Astrocyte (in vitro differentiated cells and primary cell): ENCODE measurements at regions not wholly inside any gene's neighbourhood (a gene's known extent, or its start where the extent isn't known, plus 50 kb on each side); places are given as distances from the start of the nearest gene placed in this dataset.

Experiments used
- DNase-seq: peaks from one replicate; pipeline ENCODE4 v3.0.0-alpha.2; 2010; ENCODE audit warnings: low read depth
- FAIRE-seq: peaks from 2 replicates; lab custom pipeline; 2011; peaks lifted over from hg19 to GRCh38; lab: Jason Lieb, UNC
- H2AFZ ChIP-seq: 2 replicates; pipeline ENCODE4 v1.6.0; 2012; ENCODE audit warnings: low read depth, low read length, inconsistent platforms
- H3K27ac ChIP-seq: 2 replicates; pipeline ENCODE4 v1.5.1; 2011; ENCODE audit warnings: low read depth, low read length, inconsistent platforms
- H3K27me3 ChIP-seq: 2 replicates; pipeline ENCODE4 v1.6.0; 2011; ENCODE audit warnings: low read length, inconsistent platforms; ENCODE audit not compliant: insufficient read depth
- H3K36me3 ChIP-seq: 2 replicates; pipeline ENCODE4 v1.5.1; 2011; ENCODE audit warnings: low read length, inconsistent platforms; ENCODE audit not compliant: insufficient read depth
- H3K4me1 ChIP-seq: 2 replicates; pipeline ENCODE4 v1.5.1; 2011; ENCODE audit warnings: low read length, inconsistent platforms; ENCODE audit not compliant: insufficient read depth
- H3K4me2 ChIP-seq: 2 replicates; pipeline ENCODE4 v1.6.0; 2012; ENCODE audit warnings: low read length, inconsistent platforms
- H3K4me3 ChIP-seq: 2 replicates; pipeline ENCODE4 v1.5.1; 2011; ENCODE audit warnings: low read depth, mild to moderate bottlenecking, low read length, inconsistent platforms; ENCODE audit not compliant: insufficient read depth
- H3K79me2 ChIP-seq: 2 replicates; pipeline ENCODE4 v1.6.0; 2012; ENCODE audit warnings: mild to moderate bottlenecking, low read length, inconsistent platforms; ENCODE audit not compliant: insufficient read depth
- H3K9ac ChIP-seq: 2 replicates; pipeline ENCODE4 v1.6.0; 2012; ENCODE audit warnings: mild to moderate bottlenecking, low read length, inconsistent platforms
- H3K9me3 ChIP-seq: 2 replicates; pipeline ENCODE4 v1.5.1; 2012; ENCODE audit warnings: low read depth, mild to moderate bottlenecking, low read length, inconsistent platforms; ENCODE audit not compliant: insufficient read depth
- H4K20me1 ChIP-seq: 2 replicates; pipeline ENCODE4 v1.6.0; 2012; ENCODE audit warnings: low read length, inconsistent platforms; ENCODE audit not compliant: insufficient read depth
- H3K27ac Mint-ChIP-seq: one replicate; pipeline ENCODE4 v1.8.0; 2021; ENCODE audit warnings: mild to moderate bottlenecking, mixed read lengths; ENCODE audit not compliant: unreplicated experiment
- H3K27me3 Mint-ChIP-seq: one replicate; pipeline ENCODE4 v1.8.0; 2021; ENCODE audit warnings: low read depth, mixed read lengths; ENCODE audit not compliant: unreplicated experiment
- H3K36me3 Mint-ChIP-seq: one replicate; pipeline ENCODE4 v1.8.0; 2021; ENCODE audit warnings: low read depth, mixed read lengths; ENCODE audit not compliant: unreplicated experiment
- H3K4me1 Mint-ChIP-seq: one replicate; pipeline ENCODE4 v1.8.0; 2021; ENCODE audit warnings: low read depth, mixed read lengths; ENCODE audit not compliant: unreplicated experiment
- H3K4me3 Mint-ChIP-seq: one replicate; pipeline ENCODE4 v1.8.0; 2021; ENCODE audit warnings: mild to moderate bottlenecking, moderate library complexity, mixed read lengths; ENCODE audit not compliant: unreplicated experiment
- H3K9me3 Mint-ChIP-seq: one replicate; pipeline ENCODE4 v1.8.0; 2021; ENCODE audit warnings: mild to moderate bottlenecking, mixed read lengths; ENCODE audit not compliant: unreplicated experiment
- CTCF ChIP-seq: IDR thresholded peaks from 2 replicates; pipeline ENCODE4 v1.5.1; 2011; ENCODE audit warnings: low read depth, mild to moderate bottlenecking, inconsistent platforms, low read length, moderate library complexity; ENCODE audit not compliant: insufficient read depth
- EZH2 ChIP-seq: IDR thresholded peaks from 2 replicates; pipeline ENCODE4 v1.6.1; 2012; ENCODE audit warnings: mild to moderate bottlenecking, low read length, inconsistent platforms; ENCODE audit not compliant: insufficient read depth

GRCh38 chrX:69016293-69016941, 148.8 kb downstream of the PJA1 start:
- Histone ChIP-seq H4K20me1 (no peaks in the 10 kb centered on the region), H3K9me3 (no peaks in the 10 kb centered on the region), H3K4me1 (peaks cover 3% of the 10 kb centered on the region), H3K4me3 (no peak overlapping the region), H3K27me3 (no peaks in the 10 kb centered on the region), H2AFZ (no peak overlapping the region), H3K9ac (no peak overlapping the region), H3K79me2 (no peaks in the 10 kb centered on the region), H3K27ac (no peak overlapping the region), H3K36me3 (no peaks in the 10 kb centered on the region), H3K4me2 (no peak overlapping the region)
- no peaks in the 10 kb centered on the region for H3K9me3 Mint-ChIP-seq
- no peak for DNase-seq
- peak; percentile 52 for FAIRE-seq
- H3K36me3 Mint-ChIP-seq, result no peaks in the 10 kb centered on the region
- no peak overlapping the region for H3K27ac Mint-ChIP-seq
- H3K27me3 Mint-ChIP-seq, result peaks cover 3% of the 10 kb centered on the region
- H3K4me3 Mint-ChIP-seq, result no peak overlapping the region
- TF ChIP-seq EZH2 (no peak), CTCF (no peak)
- H3K4me1 Mint-ChIP-seq, result no peaks in the 10 kb centered on the region

- Mint-ChIP-seq H3K4me3 (no peak overlapping the region), H3K36me3 (no peaks in the 10 kb centered on the region), H3K27me3 (peaks cover 3% of the 10 kb centered on the region), H3K4me1 (no peaks in the 10 kb centered on the region), H3K27ac (no peak overlapping the region), H3K9me3 (no peaks in the 10 kb centered on the region)
- DNase-seq (no peak), FAIRE-seq (no peak)
- H3K4me1 ChIP-seq, result peaks cover 3% of the 10 kb centered on the region
- no peaks in the 10 kb centered on the region for H3K79me2 ChIP-seq
- H3K4me3 ChIP-seq, result no peak overlapping the region
- H3K4me2 ChIP-seq, result no peak overlapping the region
- H3K9me3 ChIP-seq, result no peaks in the 10 kb centered on the region
- H4K20me1 ChIP-seq, result no peaks in the 10 kb centered on the region
- H3K9ac ChIP-seq, result no peak overlapping the region
- no peak overlapping the region for H2AFZ ChIP-seq
- H3K27ac ChIP-seq, result no peak overlapping the region
- no peak for TF ChIP-seq EZH2
- TF ChIP-seq CTCF, result no peak
- H3K36me3 ChIP-seq, result no peaks in the 10 kb centered on the region
- H3K27me3 ChIP-seq, result no peaks in the 10 kb centered on the region
Measured at GRCh38 chrX:69015564-69016292, 149.5 kb downstream of the PJA1 start.

DNA sequence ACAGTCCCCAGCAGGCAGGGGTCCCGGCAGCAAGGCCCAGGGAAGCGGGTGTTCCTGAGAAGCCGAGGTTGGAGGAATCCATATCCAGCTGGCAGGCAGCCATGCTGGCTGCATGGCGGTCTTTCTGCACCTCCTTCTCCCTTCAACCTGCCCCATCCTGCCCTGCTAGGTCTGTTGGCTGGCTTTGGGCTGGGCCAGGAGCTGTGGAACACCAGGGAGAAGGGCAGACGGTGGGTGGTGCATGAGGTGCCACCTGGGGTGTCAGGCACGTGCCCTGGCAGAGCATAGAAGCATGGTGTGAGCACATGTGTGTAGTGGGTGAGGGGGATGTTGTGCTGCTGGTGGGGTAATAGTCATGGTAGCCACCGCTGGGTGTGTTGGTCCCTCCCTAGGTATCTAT, 150.1 kb downstream of the PJA1 start:
- TF ChIP-seq EZH2 (no peak), CTCF (no peak)
- FAIRE-seq, result no peak
- peaks cover 3% of the 10 kb centered on the region for H3K27me3 Mint-ChIP-seq

More for the DNA sequence above, 150.1 kb downstream of the PJA1 start:
- H3K9ac ChIP-seq, result no peak overlapping the region
- no peaks in the 10 kb centered on the region for H3K9me3 ChIP-seq
- H3K27me3 ChIP-seq, result no peaks in the 10 kb centered on the region
- Mint-ChIP-seq H3K9me3 (no peaks in the 10 kb centered on the region), H3K36me3 (no peaks in the 10 kb centered on the region), H3K4me3 (no peak overlapping the region), H3K4me1 (no peaks in the 10 kb centered on the region), H3K27ac (no peak overlapping the region)
- no peaks in the 10 kb centered on the region for H4K20me1 ChIP-seq
- H3K27ac ChIP-seq, result no peak overlapping the region
- peaks cover 3% of the 10 kb centered on the region for H3K4me1 ChIP-seq
- no peak overlapping the region for H3K4me2 ChIP-seq
- H3K79me2 ChIP-seq, result no peaks in the 10 kb centered on the region
- no peak overlapping the region for H3K4me3 ChIP-seq
- no peak for DNase-seq
- H3K36me3 ChIP-seq, result no peaks in the 10 kb centered on the region
- H2AFZ ChIP-seq, result no peak overlapping the region
